ENCODE measurements at regions not wholly inside any gene's neighbourhood (a gene's known extent, or its start where the extent isn't known, plus 50 kb on each side); places are given as distances from the start of the nearest gene placed in this dataset.

DNA sequence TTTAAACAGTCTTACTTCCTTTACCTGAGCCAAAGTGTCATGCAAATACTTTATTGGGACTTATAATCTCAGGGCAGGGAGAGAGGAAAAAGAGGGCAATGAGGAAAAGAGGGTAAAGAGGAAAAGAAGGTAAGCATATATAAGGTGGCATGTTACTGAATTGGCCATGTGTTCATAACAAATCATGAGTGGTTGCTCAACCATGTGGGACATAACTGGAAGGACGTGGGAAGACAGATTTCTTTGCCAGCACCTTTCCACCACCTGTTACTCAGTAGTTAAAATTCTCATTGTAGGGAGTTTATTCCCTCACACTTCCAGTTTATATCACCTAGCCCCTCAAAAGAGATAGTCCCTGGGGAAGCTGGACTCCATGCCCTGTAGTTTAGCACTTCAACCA, 54.7 kb upstream of the TPRG1 start:
- TF ChIP-seq EZH2 (IDR thresholded peaks at IDR 0.05; ENCODE audit: low read depth) = no peak
- TF ChIP-seq, protein P1, sequence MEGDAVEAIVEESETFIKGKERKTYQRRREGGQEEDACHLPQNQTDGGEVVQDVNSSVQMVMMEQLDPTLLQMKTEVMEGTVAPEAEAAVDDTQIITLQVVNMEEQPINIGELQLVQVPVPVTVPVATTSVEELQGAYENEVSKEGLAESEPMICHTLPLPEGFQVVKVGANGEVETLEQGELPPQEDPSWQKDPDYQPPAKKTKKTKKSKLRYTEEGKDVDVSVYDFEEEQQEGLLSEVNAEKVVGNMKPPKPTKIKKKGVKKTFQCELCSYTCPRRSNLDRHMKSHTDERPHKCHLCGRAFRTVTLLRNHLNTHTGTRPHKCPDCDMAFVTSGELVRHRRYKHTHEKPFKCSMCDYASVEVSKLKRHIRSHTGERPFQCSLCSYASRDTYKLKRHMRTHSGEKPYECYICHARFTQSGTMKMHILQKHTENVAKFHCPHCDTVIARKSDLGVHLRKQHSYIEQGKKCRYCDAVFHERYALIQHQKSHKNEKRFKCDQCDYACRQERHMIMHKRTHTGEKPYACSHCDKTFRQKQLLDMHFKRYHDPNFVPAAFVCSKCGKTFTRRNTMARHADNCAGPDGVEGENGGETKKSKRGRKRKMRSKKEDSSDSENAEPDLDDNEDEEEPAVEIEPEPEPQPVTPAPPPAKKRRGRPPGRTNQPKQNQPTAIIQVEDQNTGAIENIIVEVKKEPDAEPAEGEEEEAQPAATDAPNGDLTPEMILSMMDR (conservative IDR thresholded peaks at IDR 0.05) = no peak
